Keratinocyte (primary cell): ENCODE measurements at regions not wholly inside any gene's neighbourhood (a gene's known extent, or its start where the extent isn't known, plus 50 kb on each side); places are given as distances from the start of the nearest gene placed in this dataset.

Experiments
- DNase-seq: peaks from one replicate; pipeline ENCODE4 v3.0.0-alpha.2; 2011; ENCODE audit warnings: low read depth, missing footprints, low spot score
- FAIRE-seq: peaks from 2 replicates; lab custom pipeline; 2011; peaks lifted over from hg19 to GRCh38; lab: Jason Lieb, UNC
- H2AFZ ChIP-seq: 2 replicates; pipeline ENCODE4 v1.6.0; 2012; ENCODE audit warnings: low read length, control low read depth, inconsistent platforms; ENCODE audit not compliant: control insufficient read depth
- H3K27ac ChIP-seq: 2 replicates; pipeline ENCODE4 v1.5.1; 2011; ENCODE audit warnings: low read length; ENCODE audit not compliant: control insufficient read depth, insufficient read depth
- H3K27me3 ChIP-seq: 3 replicates; pipeline ENCODE4 v1.6.0; 2011; ENCODE audit warnings: low read length; ENCODE audit not compliant: control insufficient read depth, insufficient read depth; ENCODE audit errors: extremely low read depth
- H3K36me3 ChIP-seq, 2 experiments: 2 replicates in 1 of 2; 3 replicates in 1 of 2; pipeline ENCODE4 v1.5.1; 2011; ENCODE audit warnings: low read length in 2 of 2, mild to moderate bottlenecking in 1 of 2; ENCODE audit not compliant: control insufficient read depth in 2 of 2, insufficient read depth in 2 of 2; ENCODE audit errors: extremely low read depth in 1 of 2
- H3K4me1 ChIP-seq: 3 replicates; pipeline ENCODE4 v1.5.1; 2011; ENCODE audit warnings: low read length; ENCODE audit not compliant: control insufficient read depth, insufficient read depth; ENCODE audit errors: extremely low read depth
- H3K4me2 ChIP-seq: 3 replicates; pipeline ENCODE4 v1.6.0; 2011; ENCODE audit warnings: low read depth, low read length; ENCODE audit not compliant: control insufficient read depth, insufficient read depth; ENCODE audit errors: extremely low read depth
- H3K4me3 ChIP-seq, 3 experiments: fragments of 200-600 bp in 1 of 3; sonication (generic) in 1 of 3; 2 replicates in 2 of 3; 3 replicates in 1 of 3; pipeline ENCODE4 v1.5.1; 2011 to 2016; ENCODE audit warnings: low read length in 3 of 3, mild to moderate bottlenecking in 3 of 3, control low read depth in 2 of 3, inconsistent platforms in 1 of 3, low read depth in 1 of 3, mixed read lengths in 1 of 3, mixed run types in 1 of 3, moderate library complexity in 1 of 3; ENCODE audit not compliant: control insufficient read depth in 2 of 3, insufficient read depth in 2 of 3; ENCODE audit errors: extremely low read depth in 1 of 3
- H3K79me2 ChIP-seq: 2 replicates; pipeline ENCODE4 v1.6.0; 2012; ENCODE audit warnings: low read length; ENCODE audit not compliant: control insufficient read depth, insufficient read depth
- H3K9ac ChIP-seq: 3 replicates; pipeline ENCODE4 v1.6.0; 2011; ENCODE audit warnings: low read length; ENCODE audit not compliant: control insufficient read depth, insufficient read depth; ENCODE audit errors: extremely low read depth
- H3K9me1 ChIP-seq: 3 replicates; pipeline ENCODE4 v1.6.0; 2011; ENCODE audit warnings: low read length; ENCODE audit not compliant: control insufficient read depth, insufficient read depth; ENCODE audit errors: extremely low read depth
- H3K9me3 ChIP-seq: 2 replicates; pipeline ENCODE4 v1.5.1; 2012; ENCODE audit warnings: low read depth, low read length; ENCODE audit not compliant: control insufficient read depth
- H4K20me1 ChIP-seq: 3 replicates; pipeline ENCODE4 v1.6.0; 2011; ENCODE audit warnings: low read length; ENCODE audit not compliant: control insufficient read depth, insufficient read depth; ENCODE audit errors: extremely low read depth
- CTCF ChIP-seq, 3 experiments: IDR thresholded peaks in 1 of 3; conservative IDR thresholded peaks in 1 of 3; optimal IDR thresholded peaks in 1 of 3; 2 replicates in 2 of 3; 3 replicates in 1 of 3; pipeline versions ENCODE3 to v1.5.1; 2011; ENCODE audit warnings: low read length in 3 of 3, mild to moderate bottlenecking in 3 of 3, moderate library complexity in 2 of 3, control low read depth in 1 of 3, inconsistent platforms in 1 of 3; ENCODE audit not compliant: insufficient read depth in 2 of 3; ENCODE audit errors: extremely low read depth in 1 of 3
- EZH2 ChIP-seq: IDR thresholded peaks from one replicate; pipeline ENCODE4 v1.6.1; 2012; ENCODE audit warnings: inconsistent platforms, mild to moderate bottlenecking, low read length, moderate library complexity
- dilution Hi-C: fragments of 300-500 bp; cut with MboI; formaldehyde crosslinking; loops from one replicate; pipeline ENCODE4 v1.7.0; 2020; ENCODE audit warnings: low sequenced_read_pairs; ENCODE audit not compliant: extremely low pct_ligation_motif_present

- Histone ChIP-seq H3K79me2 (no peaks in the 10 kb centered on the region), H3K27ac (no peak overlapping the region), H3K4me3 (no peak overlapping the region), H3K9me1 (no peaks in the 10 kb centered on the region), H3K36me3 (no peaks in the 10 kb centered on the region), H3K4me2 (no peak overlapping the region), H4K20me1 (no peaks in the 10 kb centered on the region), H3K9me3 (peaks cover 3% of the 10 kb centered on the region), H3K9ac (no peak overlapping the region), H3K27me3 (no peaks in the 10 kb centered on the region), H2AFZ (no peak overlapping the region), H3K4me1 (peaks cover 13% of the 10 kb centered on the region)
- dilution Hi-C loops: no loop called here
- DNase-seq: no peak
- no peak for FAIRE-seq
- TF ChIP-seq CTCF (optimal IDR thresholded peaks at IDR 0.05 in 1 of 3, IDR thresholded peaks at IDR 0.05 in 1 of 3, conservative IDR thresholded peaks at IDR 0.05 in 1 of 3; ENCODE audit: extremely low read depth in 1 of 3, insufficient read depth in 2 of 3, low read length in 3 of 3) (no peak), EZH2 (no peak)
Measured at GRCh38 chr2:236646441-236646840, 76.8 kb downstream of the ACKR3 start.

DNA sequence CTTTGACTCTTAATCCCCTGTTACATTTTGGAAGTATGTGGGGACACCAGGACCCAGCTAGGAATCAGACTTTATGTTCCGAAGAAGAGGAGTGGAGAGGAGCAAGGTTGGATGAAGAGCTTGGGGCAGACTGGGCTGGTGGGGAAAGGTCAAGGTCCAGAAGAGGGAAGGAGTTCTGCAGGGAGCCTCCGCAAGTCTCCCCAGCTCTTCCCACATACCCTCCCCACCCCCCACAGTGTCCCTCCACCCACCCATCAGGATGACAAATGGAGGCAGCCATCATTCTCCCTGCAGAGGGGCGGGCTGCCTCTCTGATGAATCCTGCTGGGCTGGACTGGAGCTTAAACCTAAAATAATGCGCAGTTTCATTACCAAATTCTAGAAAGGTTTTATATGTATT is 77.2 kb downstream of the ACKR3 start:
- no peak overlapping the region for H2AFZ ChIP-seq
- dilution Hi-C loops: no loop called here

More for the DNA sequence above, 77.2 kb downstream of the ACKR3 start:
- H3K36me3 ChIP-seq: no peaks in the 10 kb centered on the region
- H4K20me1 ChIP-seq: no peaks in the 10 kb centered on the region
- peaks cover 13% of the 10 kb centered on the region for H3K4me1 ChIP-seq
- no peak overlapping the region for H3K27ac ChIP-seq
- no peak overlapping the region for H3K4me3 ChIP-seq
- H3K9me1 ChIP-seq: no peaks in the 10 kb centered on the region
- TF ChIP-seq CTCF (optimal IDR thresholded peaks at IDR 0.05 in 1 of 3, IDR thresholded peaks at IDR 0.05 in 1 of 3, conservative IDR thresholded peaks at IDR 0.05 in 1 of 3; ENCODE audit: extremely low read depth in 1 of 3, insufficient read depth in 2 of 3, low read length in 3 of 3): no peak
- TF ChIP-seq EZH2: no peak
- no peak overlapping the region for H3K4me2 ChIP-seq
- no peaks in the 10 kb centered on the region for H3K79me2 ChIP-seq
- no peaks in the 10 kb centered on the region for H3K27me3 ChIP-seq
- DNase-seq: no peak
- no peaks in the 10 kb centered on the region for H3K9me3 ChIP-seq
- no peak overlapping the region for H3K9ac ChIP-seq
- FAIRE-seq: no peak
